WTC11 (cell line): ENCODE measurements at regions not wholly inside any gene's neighbourhood (a gene's known extent, or its start where the extent isn't known, plus 50 kb on each side); places are given as distances from the start of the nearest gene placed in this dataset.

Experiments
- ATAC-seq: fragments of 200-7000 bp; cut with Tn5 transposase; 2 replicates; pipeline ENCODE4 v1.10.0; 2021; ENCODE audit warnings: mild to moderate bottlenecking, moderate library complexity
- CTCF ChIA-PET: fragments of 300-600 bp; sonication (Branson Sonifier 250); formaldehyde crosslinking; loops from one replicate; lab custom pipeline; 2021; ENCODE audit warnings: antibody characterized with exemption; lab: Charles Lee
- POLR2A ChIA-PET: fragments of 350-600 bp; sonication (Branson Sonifier 250); formaldehyde crosslinking; loops from one replicate; lab custom pipeline; 2021; ENCODE audit warnings: antibody characterized with exemption; lab: Charles Lee
- DNase-seq: peaks from one replicate; pipeline ENCODE4 v3.0.0; 2021; ENCODE audit warnings: low spot score
- H3K27ac Mint-ChIP-seq: 2 replicates; pipeline ENCODE4 v1.8.0; 2021; ENCODE audit warnings: mixed read lengths
- H3K27me3 Mint-ChIP-seq: 2 replicates; pipeline ENCODE4 v1.8.0; 2021; ENCODE audit warnings: low read depth, mild to moderate bottlenecking, moderate library complexity, mixed read lengths
- H3K36me3 Mint-ChIP-seq: 2 replicates; pipeline ENCODE4 v1.8.0; 2021; ENCODE audit warnings: mixed read lengths
- H3K4me1 Mint-ChIP-seq: 2 replicates; pipeline ENCODE4 v1.8.0; 2022; ENCODE audit warnings: mixed read lengths
- H3K4me3 Mint-ChIP-seq: 2 replicates; pipeline ENCODE4 v1.8.0; 2021; ENCODE audit warnings: mild to moderate bottlenecking, moderate library complexity, mixed read lengths
- H3K9me3 Mint-ChIP-seq: 2 replicates; pipeline ENCODE4 v1.8.0; 2021; ENCODE audit warnings: mixed read lengths
- ATF1 ChIP-seq: sonication (generic); formaldehyde crosslinking; IDR thresholded peaks from 2 replicates; pipeline ENCODE4 v1.8.1; 2023; ENCODE audit warnings: mild to moderate bottlenecking, moderate library complexity, missing genetic modification reagents
- FOXP1 ChIP-seq: sonication (generic); formaldehyde crosslinking; IDR thresholded peaks from 2 replicates; pipeline ENCODE4 v1.8.0; 2022; ENCODE audit warnings: missing genetic modification reagents, mild to moderate bottlenecking, moderate library complexity, borderline replicate concordance
- GRHL2 ChIP-seq: fragments of 250-450 bp; sonication (Bioruptor Pico); IDR thresholded peaks from 2 replicates; pipeline ENCODE4 v1.8.0; 2022; ENCODE audit warnings: mild to moderate bottlenecking, moderate library complexity; ENCODE audit not compliant: insufficient replicate concordance, severe bottlenecking
- MXD4 ChIP-seq: fragments of 250-450 bp; sonication (Bioruptor Pico); IDR thresholded peaks from 2 replicates; pipeline ENCODE4 v1.8.0; 2021; ENCODE audit warnings: mild to moderate bottlenecking, moderate library complexity, borderline replicate concordance
- NFATC4 ChIP-seq: fragments of 250-450 bp; sonication (Bioruptor Pico); IDR thresholded peaks from 2 replicates; pipeline ENCODE4 v1.9.0; 2021; ENCODE audit warnings: mild to moderate bottlenecking
- NR1H2 ChIP-seq: sonication (generic); formaldehyde crosslinking; IDR thresholded peaks from 2 replicates; pipeline ENCODE4 v1.9.0; 2021; ENCODE audit warnings: mild to moderate bottlenecking, moderate library complexity, missing genetic modification reagents
- PRDM15 ChIP-seq: sonication (generic); formaldehyde crosslinking; IDR thresholded peaks from 2 replicates; pipeline ENCODE4 v1.8.0; 2022; ENCODE audit warnings: missing genetic modification reagents
- SMAD4 ChIP-seq: sonication (generic); formaldehyde crosslinking; IDR thresholded peaks from 2 replicates; pipeline ENCODE4 v1.8.0; 2022; ENCODE audit warnings: mild to moderate bottlenecking, missing genetic modification reagents
- SP1 ChIP-seq: sonication (generic); formaldehyde crosslinking; conservative IDR thresholded peaks from 2 replicates; pipeline ENCODE4 v1.8.1; 2022; ENCODE audit warnings: missing genetic modification reagents
- ZBTB21 ChIP-seq: sonication (generic); formaldehyde crosslinking; IDR thresholded peaks from 2 replicates; pipeline ENCODE4 v1.8.1; 2023; ENCODE audit warnings: mild to moderate bottlenecking, missing genetic modification reagents, borderline replicate concordance
- ZNF219 ChIP-seq: sonication (generic); formaldehyde crosslinking; IDR thresholded peaks from 2 replicates; pipeline ENCODE4 v1.8.0; 2023; ENCODE audit warnings: missing genetic modification reagents, mild to moderate bottlenecking, borderline replicate concordance
- ZNF263 ChIP-seq: sonication (generic); formaldehyde crosslinking; IDR thresholded peaks from 2 replicates; pipeline ENCODE4 v1.8.1; 2022; ENCODE audit warnings: low read depth, mild to moderate bottlenecking, moderate library complexity, missing genetic modification reagents
- TF ChIP-seq, protein P1 (sequence below): sonication (generic); formaldehyde crosslinking; IDR thresholded peaks from 2 replicates; pipeline ENCODE4 v1.8.0; 2023; ENCODE audit warnings: missing genetic modification reagents
- TF ChIP-seq, protein P2 (sequence below): fragments of 250-450 bp; sonication (Bioruptor Pico); conservative IDR thresholded peaks from 2 replicates; pipeline ENCODE4 v1.9.0; 2021; ENCODE audit warnings: mild to moderate bottlenecking
- TF ChIP-seq, protein P3 (sequence below): sonication (generic); formaldehyde crosslinking; IDR thresholded peaks from 2 replicates; pipeline ENCODE4 v1.8.1; 2023; ENCODE audit warnings: mild to moderate bottlenecking, missing genetic modification reagents, moderate library complexity

DNA sequence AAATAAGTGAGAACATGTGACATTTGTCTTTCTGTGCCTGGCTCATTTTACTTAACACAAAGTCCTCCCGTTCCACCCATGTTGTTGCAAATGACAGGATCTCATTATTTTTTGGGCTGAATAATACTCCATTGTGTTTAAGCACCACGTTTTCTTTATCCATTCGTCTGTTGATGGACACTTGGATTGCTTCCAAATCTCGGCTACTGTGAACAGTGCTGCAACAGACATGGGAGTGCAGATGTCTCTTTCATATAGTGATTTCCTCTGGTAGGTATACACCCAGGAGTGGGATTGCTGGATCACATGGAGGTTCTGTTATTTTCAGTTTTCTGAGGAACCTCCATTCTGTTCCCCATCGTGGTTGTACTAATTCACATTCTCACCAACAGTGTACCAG is 264.4 kb upstream of the GALNT17 start:
- peaks cover 24% of the 10 kb centered on the region for H3K9me3 Mint-ChIP-seq
- DNase-seq = no peak
- no peak overlapping the region for H3K27ac Mint-ChIP-seq
- H3K4me1 Mint-ChIP-seq = peaks cover 11% of the 10 kb centered on the region
- no peak for ATAC-seq
- no peak overlapping the region for H3K4me3 Mint-ChIP-seq
- CTCF ChIA-PET = no interaction called here
- no peaks in the 10 kb centered on the region; the same call in 1 of the 2 replicates for H3K27me3 Mint-ChIP-seq
- TF ChIP-seq, protein P1, sequence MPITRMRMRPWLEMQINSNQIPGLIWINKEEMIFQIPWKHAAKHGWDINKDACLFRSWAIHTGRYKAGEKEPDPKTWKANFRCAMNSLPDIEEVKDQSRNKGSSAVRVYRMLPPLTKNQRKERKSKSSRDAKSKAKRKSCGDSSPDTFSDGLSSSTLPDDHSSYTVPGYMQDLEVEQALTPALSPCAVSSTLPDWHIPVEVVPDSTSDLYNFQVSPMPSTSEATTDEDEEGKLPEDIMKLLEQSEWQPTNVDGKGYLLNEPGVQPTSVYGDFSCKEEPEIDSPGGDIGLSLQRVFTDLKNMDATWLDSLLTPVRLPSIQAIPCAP = no peak
- no peak for TF ChIP-seq PRDM15 (CRISPR knock-in tag)
- TF ChIP-seq SMAD4 (CRISPR knock-in tag) = no peak
- POLR2A ChIA-PET = no interaction called here
- H3K36me3 Mint-ChIP-seq = peaks cover 11% of the 10 kb centered on the region

DNA sequence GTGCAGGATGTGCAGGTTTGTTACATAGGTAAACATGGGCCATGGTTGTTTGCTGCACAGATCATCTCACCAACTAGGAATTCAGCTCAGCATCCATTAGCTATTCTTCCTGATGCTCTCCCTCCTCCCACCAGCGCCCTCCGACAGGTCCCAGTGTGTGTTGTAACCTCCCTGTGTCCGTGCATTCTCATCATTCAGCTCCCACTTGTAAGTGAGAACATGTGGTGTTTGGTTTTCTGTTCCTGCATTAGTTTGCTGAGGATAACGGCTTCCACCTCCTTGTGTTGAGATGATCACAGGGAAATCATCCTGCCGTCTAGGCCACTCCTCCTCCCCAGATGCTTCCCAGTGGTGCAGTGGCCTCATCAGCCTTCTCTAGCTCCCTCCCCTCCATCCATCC is 261.6 kb upstream of the GALNT17 start:
- Mint-ChIP-seq H3K9me3 (peaks cover under 1% of the 10 kb centered on the region), H3K27ac (peak overlapping the region; percentile 25; the same call in 1 of the 2 replicates), H3K36me3 (no peaks in the 10 kb centered on the region; the same call in 1 of the 2 replicates), H3K27me3 (no peaks in the 10 kb centered on the region), H3K4me3 (no peak overlapping the region), H3K4me1 (peaks cover 14% of the 10 kb centered on the region)
- CTCF ChIA-PET = no interaction called here
- TF ChIP-seq ZNF263 = peak; percentile 62; the same call in 1 of the 2 replicates
- TF ChIP-seq, protein P2, sequence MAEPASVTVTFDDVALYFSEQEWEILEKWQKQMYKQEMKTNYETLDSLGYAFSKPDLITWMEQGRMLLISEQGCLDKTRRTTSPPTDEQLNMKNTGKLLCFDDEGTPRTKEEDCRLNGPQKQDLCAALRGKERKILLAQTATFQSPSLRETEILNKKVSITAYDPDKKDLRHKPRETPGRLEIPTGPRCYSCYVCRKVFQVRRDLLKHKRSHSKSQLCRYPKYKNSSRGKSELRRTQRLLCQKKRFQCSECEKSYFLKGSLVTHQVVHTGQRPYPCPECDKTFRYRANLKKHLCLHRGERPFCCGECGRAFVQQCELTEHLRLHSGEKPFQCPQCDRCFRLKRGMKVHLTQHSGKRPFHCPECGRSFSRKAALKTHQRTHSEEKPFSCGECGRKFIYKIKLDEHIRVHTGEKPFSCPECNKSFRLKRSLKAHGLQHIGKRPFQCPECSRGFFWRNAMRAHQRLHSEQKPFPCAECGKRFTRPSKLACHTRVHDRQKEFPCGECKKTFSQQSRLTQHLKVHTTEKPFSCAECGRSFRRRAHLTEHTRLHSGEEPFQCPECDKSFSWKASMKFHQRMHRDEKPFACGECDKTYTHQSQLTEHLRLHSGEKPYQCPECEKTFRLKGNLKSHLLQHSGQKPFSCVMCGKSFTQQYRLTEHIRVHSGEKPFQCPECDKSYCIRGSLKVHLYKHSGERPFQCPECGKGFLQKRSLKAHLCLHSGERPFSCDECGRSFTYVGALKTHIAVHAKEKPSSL (CRISPR knock-in tag) = no peak
- DNase-seq (no peak), ATAC-seq (no peak)
- POLR2A ChIA-PET = interaction anchor here (0.7 kb wide), 1 partner anchor 92 kb away, joined by 6 read pairs; no protein-coding TSS in a partner anchor

GRCh38 chr7:70872188-70872587 is 259.8 kb upstream of the GALNT17 start:
- Mint-ChIP-seq H3K27me3 (no peaks in the 10 kb centered on the region; the same call in 1 of the 2 replicates), H3K27ac (no peak overlapping the region), H3K4me3 (no peak overlapping the region), H3K36me3 (no peaks in the 10 kb centered on the region; the same call in 1 of the 2 replicates), H3K9me3 (peaks cover 10% of the 10 kb centered on the region), H3K4me1 (peaks cover 14% of the 10 kb centered on the region)
- ChIA-PET CTCF (no interaction called here), POLR2A (no interaction called here)
- ATAC-seq = no peak
- DNase-seq = no peak
- no peak for TF ChIP-seq GRHL2 (CRISPR knock-in tag)
- no peak for TF ChIP-seq ZNF219 (CRISPR knock-in tag)
- TF ChIP-seq FOXP1 (CRISPR knock-in tag) = no peak
- TF ChIP-seq MXD4 = no peak

- peaks cover 34% of the 10 kb centered on the region for H3K4me1 Mint-ChIP-seq
- ATAC-seq (no peak), DNase-seq (no peak)
- POLR2A ChIA-PET = no interaction called here
- no peak overlapping the region for H3K27ac Mint-ChIP-seq
- no peaks in the 10 kb centered on the region; the same call in 1 of the 2 replicates for H3K27me3 Mint-ChIP-seq
- H3K36me3 Mint-ChIP-seq = peaks cover 8% of the 10 kb centered on the region; the same call in 1 of the 2 replicates
- no peak for TF ChIP-seq NR1H2 (CRISPR knock-in tag)
- no peak for TF ChIP-seq MXD4
- TF ChIP-seq ZBTB21 (CRISPR knock-in tag) = no peak
- no peak for TF ChIP-seq SP1 (CRISPR knock-in tag)
- TF ChIP-seq NFATC4 (CRISPR knock-in tag) = no peak
- TF ChIP-seq, protein P3, sequence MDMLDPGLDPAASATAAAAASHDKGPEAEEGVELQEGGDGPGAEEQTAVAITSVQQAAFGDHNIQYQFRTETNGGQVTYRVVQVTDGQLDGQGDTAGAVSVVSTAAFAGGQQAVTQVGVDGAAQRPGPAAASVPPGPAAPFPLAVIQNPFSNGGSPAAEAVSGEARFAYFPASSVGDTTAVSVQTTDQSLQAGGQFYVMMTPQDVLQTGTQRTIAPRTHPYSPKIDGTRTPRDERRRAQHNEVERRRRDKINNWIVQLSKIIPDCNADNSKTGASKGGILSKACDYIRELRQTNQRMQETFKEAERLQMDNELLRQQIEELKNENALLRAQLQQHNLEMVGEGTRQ (CRISPR knock-in tag) = 0 out of 2 replicates have a peak, but pooled peaks have one; percentile 16
- no peak for TF ChIP-seq ATF1 (CRISPR knock-in tag)
- no peak overlapping the region for H3K4me3 Mint-ChIP-seq
- H3K9me3 Mint-ChIP-seq = peaks cover 29% of the 10 kb centered on the region
- CTCF ChIA-PET = no interaction called here
These were observed 250.6 kb upstream of the GALNT17 start for GRCh38 chr7:70881167-70881847.
